SH-SY5Y (cell line): ENCODE measurements at regions not wholly inside any gene's neighbourhood (a gene's known extent, or its start where the extent isn't known, plus 50 kb on each side); places are given as distances from the start of the nearest gene placed in this dataset.

Experiments
- GATA2 ChIP-seq: IDR thresholded peaks from 2 replicates; pipeline ENCODE4 v1.6.1; 2011; ENCODE audit warnings: mild to moderate bottlenecking, low read depth, low read length
- GATA3 ChIP-seq: IDR thresholded peaks from 2 replicates; pipeline ENCODE4 v1.6.1; 2011; ENCODE audit warnings: low read depth, mild to moderate bottlenecking, low read length, moderate library complexity

GRCh38 chr14:95410838-95411237 is 91.1 kb upstream of the CLMN start:
- TF ChIP-seq GATA2 (no peak), GATA3 (no peak)

GRCh38 chr14:95409477-95410272 is 90.0 kb upstream of the CLMN start:
- TF ChIP-seq GATA2 (no peak), GATA3 (no peak)

- no peak for TF ChIP-seq GATA3
Measured at GRCh38 chr14:95408731-95409476, 89.2 kb upstream of the CLMN start.

- TF ChIP-seq GATA2 (peak; percentile 96), GATA3 (peak; percentile 91)
Measured at GRCh38 chr14:95407354-95407753, 87.6 kb upstream of the CLMN start.

- TF ChIP-seq GATA2 (no peak), GATA3 (no peak)
Measured at GRCh38 chr14:95406756-95407277, 87.1 kb upstream of the CLMN start.

GRCh38 chr14:95404583-95404982 is 84.9 kb upstream of the CLMN start:
- TF ChIP-seq GATA3 (no peak), GATA2 (no peak)

- TF ChIP-seq GATA2 (no peak), GATA3 (no peak)
Measured at GRCh38 chr14:95402578-95402977, 82.9 kb upstream of the CLMN start.

- TF ChIP-seq GATA2 (no peak), GATA3 (no peak)
Measured at GRCh38 chr14:95402176-95402575, 82.5 kb upstream of the CLMN start.

GRCh38 chr14:95398630-95399547 is 79.2 kb upstream of the CLMN start:
- no peak for TF ChIP-seq GATA2
- no peak for TF ChIP-seq GATA3

- no peak for TF ChIP-seq GATA3
- no peak for TF ChIP-seq GATA2
Measured at GRCh38 chr14:95397325-95397724, 77.6 kb upstream of the CLMN start.

GRCh38 chr14:95396221-95396620 is 76.5 kb upstream of the CLMN start:
- TF ChIP-seq GATA3 (no peak), GATA2 (no peak)

GRCh38 chr14:95395098-95395737 is 75.5 kb upstream of the CLMN start:
- TF ChIP-seq GATA3, result no peak
- TF ChIP-seq GATA2, result no peak

GRCh38 chr14:95394297-95395097 is 74.8 kb upstream of the CLMN start:
- TF ChIP-seq GATA3 (no peak), GATA2 (no peak)
